Ovary (tissue), 7 donors: ENCODE measurements at regions not wholly inside any gene's neighbourhood (a gene's known extent, or its start where the extent isn't known, plus 50 kb on each side); places are given as distances from the start of the nearest gene placed in this dataset.

Experiments used
- DNase-seq, 5 donors: peaks; one replicate each; pipeline ENCODE4 v3.0.0-alpha.2; 2019 to 2020
- H3K27ac ChIP-seq, 2 donors: fragments of 200-600 bp; one replicate each; pipeline versions ENCODE4 v1.5.1 to v1.8.0; 2019 to 2022
- H3K27me3 ChIP-seq: fragments of 200-600 bp; one replicate; pipeline ENCODE4 v1.8.0; 2022
- H3K36me3 ChIP-seq: fragments of 200-600 bp; sonication (generic); one replicate; pipeline ENCODE4 v1.5.1; 2019
- H3K4me1 ChIP-seq: one replicate; pipeline ENCODE4 v1.8.1; 2013; ENCODE audit warnings: mild to moderate bottlenecking, moderate library complexity; ENCODE audit not compliant: insufficient read depth
- H3K4me3 ChIP-seq: fragments of 200-600 bp; sonication (generic); one replicate; pipeline ENCODE4 v1.5.1; 2017
- H3K9me3 ChIP-seq, 2 donors: fragments of 200-600 bp in 1 of 2; sonication (generic) in 1 of 2; one replicate each; pipeline versions ENCODE4 v1.5.1 to v1.8.1; 2013 to 2019; ENCODE audit warnings: mild to moderate bottlenecking in 1 of 2, moderate library complexity in 1 of 2
- CTCF ChIP-seq, 3 donors: fragments of 450-650 bp in 2 of 3; fragments of 200-600 bp in 1 of 3; IDR thresholded peaks; one replicate each; pipeline versions ENCODE4 v1.5.1 to v1.8.0; 2016 to 2022; ENCODE audit warnings: antibody characterized with exemption in 3 of 3, mild to moderate bottlenecking in 1 of 3
- EP300 ChIP-seq: sonication (generic); formaldehyde crosslinking; IDR thresholded peaks from one replicate; pipeline ENCODE4 v1.6.1; 2017; ENCODE audit warnings: antibody characterized with exemption
- POLR2A ChIP-seq: fragments of 450-650 bp; IDR thresholded peaks from one replicate; pipeline ENCODE4 v1.6.1; 2017; ENCODE audit warnings: antibody characterized with exemption, mild to moderate bottlenecking, moderate library complexity
- WGBS, 3 donors: extraction: QIAGEN DNeasy Blood & Tissue Kit in 1 of 3; methylation state at CpG; one replicate each; pipeline versions ENCODE4 v1.1.5 to v1.1.7; 2013 to 2017; 5-methylcytosine and 5-hydroxymethylcytosine counted together
- intact Hi-C, 4 donors: fragments of 100-400 bp; cut with DNase I; formaldehyde crosslinking; loops; one replicate each; pipeline versions ENCODE4 v1.11.0 to v1.15.1; 2022 to 2023
- donor health status: DM: no; HTN: no; CAD: no; lungs with moderate emphysema.
- donor health status: DM: no; HTN: no; CAD: no.
- donor health status: Bipolar disorder and iron deficiency.
- donor health status: DM: no; HTN: no; CAD: no.
- donor health status: DM: yes; HTN: yes; CAD: no.

GRCh38 chr2:162965191-162965590 is 126.6 kb upstream of the KCNH7 start:
- intact Hi-C loops, result no loop called here
- H3K4me3 ChIP-seq, result no peak overlapping the region
- H3K9me3 ChIP-seq, result no peaks in the 10 kb centered on the region
- H3K27me3 ChIP-seq, result no peaks in the 10 kb centered on the region
- no peaks in the 10 kb centered on the region for H3K4me1 ChIP-seq
- TF ChIP-seq CTCF (IDR thresholded peaks at IDR 0.05) (no peak), POLR2A (no peak)
- 73 to 74% (median 74%) methylated on average over 5 of the region's 5 CpGs for WGBS, 3 donors
- no peak for DNase-seq
- no peak overlapping the region for H3K27ac ChIP-seq
- H3K36me3 ChIP-seq, result no peaks in the 10 kb centered on the region

DNA sequence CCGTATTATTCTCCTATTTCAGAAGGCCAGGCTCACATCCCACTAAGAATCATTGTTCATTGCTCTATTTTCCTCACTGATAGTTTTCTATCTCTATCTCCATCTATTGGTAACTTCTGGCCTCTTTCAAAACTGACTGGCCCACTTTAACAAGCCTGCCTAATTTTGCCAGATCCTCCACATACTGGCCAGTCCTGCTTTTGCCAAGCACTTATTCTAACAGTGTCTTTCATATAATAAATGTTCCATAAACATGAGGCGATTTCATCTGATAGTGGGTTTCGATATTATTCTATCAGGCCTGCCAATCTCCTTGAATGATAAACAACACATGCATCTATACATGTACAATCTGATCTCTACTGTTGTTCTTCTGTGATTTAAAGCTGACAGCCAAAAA is 125.9 kb upstream of the KCNH7 start:
- H3K27ac ChIP-seq, result no peak overlapping the region
- H3K4me1 ChIP-seq, result no peaks in the 10 kb centered on the region
- WGBS, 3 donors, result 86 to 90% (median 89%) methylated on average over 3 of the region's 3 CpGs
- TF ChIP-seq EP300, result no peak
- no peak for TF ChIP-seq POLR2A
- TF ChIP-seq CTCF (IDR thresholded peaks at IDR 0.05), result no peak
- H3K4me3 ChIP-seq, result no peak overlapping the region
- H3K27me3 ChIP-seq, result no peaks in the 10 kb centered on the region
- no peak for DNase-seq
- intact Hi-C loops, result no loop called here
- no peaks in the 10 kb centered on the region for H3K36me3 ChIP-seq
- H3K9me3 ChIP-seq, result no peaks in the 10 kb centered on the region

- H3K36me3 ChIP-seq, result no peaks in the 10 kb centered on the region
- H3K9me3 ChIP-seq, result no peaks in the 10 kb centered on the region
- intact Hi-C loops, result no loop called here
- no peak overlapping the region for H3K27ac ChIP-seq
- H3K4me1 ChIP-seq, result no peaks in the 10 kb centered on the region
- no peak overlapping the region for H3K4me3 ChIP-seq
- no peaks in the 10 kb centered on the region for H3K27me3 ChIP-seq
- no peak for DNase-seq
- TF ChIP-seq CTCF (IDR thresholded peaks at IDR 0.05) (no peak), EP300 (no peak), POLR2A (no peak)
Measured at GRCh38 chr2:162963156-162963555, 124.6 kb upstream of the KCNH7 start.

GRCh38 chr2:162945785-162946184 is 107.2 kb upstream of the KCNH7 start:
- intact Hi-C loops, result no loop called here
- H3K4me3 ChIP-seq, result no peak overlapping the region
- H3K27me3 ChIP-seq, result no peaks in the 10 kb centered on the region
- H3K4me1 ChIP-seq, result no peaks in the 10 kb centered on the region
- WGBS, 3 donors, result 87 to 90% (median 87%) methylated on average over 2 of the region's 2 CpGs
- H3K27ac ChIP-seq, result no peak overlapping the region
- DNase-seq, result no peak
- no peaks in the 10 kb centered on the region for H3K36me3 ChIP-seq
- H3K9me3 ChIP-seq, result peaks cover 0 to 4% of the 10 kb centered on the region in 2 donors
- TF ChIP-seq EP300 (no peak), POLR2A (no peak), CTCF (IDR thresholded peaks at IDR 0.05) (no peak)

DNA sequence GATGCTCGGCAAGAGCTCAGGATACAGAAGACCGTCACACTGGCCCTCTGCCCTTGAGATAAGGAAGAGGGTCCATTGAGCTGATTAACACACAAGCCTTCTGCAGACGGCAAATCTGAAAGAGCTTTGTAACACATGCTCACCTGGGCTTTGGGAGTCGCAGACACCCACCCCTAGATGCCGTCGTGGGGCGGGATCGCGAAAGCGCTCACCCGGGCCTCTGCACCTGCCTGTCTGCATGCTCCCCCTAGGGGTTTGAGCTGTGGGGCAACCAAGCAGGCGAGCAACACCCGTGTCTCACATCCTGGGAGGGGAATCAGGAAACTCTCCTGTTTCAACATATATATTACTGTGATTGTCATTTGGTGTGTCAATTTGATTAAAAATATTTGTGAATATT is 99.8 kb upstream of the KCNH7 start:
- intact Hi-C loops, result no loop called here
- Histone ChIP-seq H3K36me3 (no peaks in the 10 kb centered on the region), H3K9me3 (peaks cover 0 to 4% of the 10 kb centered on the region in 2 donors), H3K4me1 (no peaks in the 10 kb centered on the region), H3K27ac (no peak overlapping the region), H3K4me3 (no peak overlapping the region), H3K27me3 (no peaks in the 10 kb centered on the region)
- DNase-seq, result no peak
- TF ChIP-seq CTCF (IDR thresholded peaks at IDR 0.05) (no peak), EP300 (no peak), POLR2A (no peak)
- 88 to 92% (median 89%) methylated on average over 13 of the region's 13 CpGs for WGBS, 3 donors
